Activated CD8-positive, alpha-beta memory T cell treated with anti-CD3 and anti-CD28 coated beads, Interleukin-2, amount 50 U/mL, for 48 hours (primary cell): ENCODE measurements at regions not wholly inside any gene's neighbourhood (a gene's known extent, or its start where the extent isn't known, plus 50 kb on each side); places are given as distances from the start of the nearest gene placed in this dataset.
"Not testable (repeated sequence)": the region's sequence is repeated elsewhere in the genome, so short reads cannot be mapped to it uniquely, and the experiment has no call there.

Experiments used
- DNase-seq: peaks from one replicate; pipeline ENCODE4 v3.0.0-alpha.2; 2020

DNA sequence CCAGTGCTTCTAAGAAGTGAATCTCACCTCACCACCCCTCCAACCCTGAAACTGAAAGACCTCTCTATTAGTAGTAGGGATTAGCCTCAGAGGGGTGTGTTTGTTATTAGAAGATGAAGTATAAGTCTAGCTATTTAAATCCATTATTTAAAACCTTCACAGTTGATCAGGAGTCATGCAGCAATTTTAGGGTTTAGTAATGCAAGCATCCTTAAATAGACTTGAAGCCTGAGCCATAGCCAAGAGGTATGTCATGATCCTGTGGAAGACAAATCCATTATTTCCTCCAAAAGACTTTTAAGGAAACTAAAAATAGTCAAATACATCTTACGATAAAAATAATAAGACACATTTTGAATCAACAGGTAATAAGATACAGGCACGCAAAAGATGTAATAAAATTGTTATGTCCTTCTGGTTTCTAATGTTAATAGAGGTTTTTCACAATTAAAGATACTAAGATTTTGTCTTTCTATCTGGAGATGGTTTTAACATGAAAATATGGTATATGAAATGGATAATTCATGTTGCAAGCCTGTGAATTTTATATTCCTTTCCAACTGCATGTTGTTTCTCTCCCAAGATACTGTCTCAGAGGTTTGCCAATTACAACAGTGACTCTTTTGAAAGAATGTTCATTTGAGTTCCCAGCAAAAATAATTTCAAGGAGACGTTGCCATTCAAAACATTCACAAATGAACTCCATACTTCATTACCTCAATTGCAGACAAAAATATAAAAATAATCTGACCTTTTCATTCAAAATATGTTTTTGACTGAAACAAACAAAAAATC is 68.0 kb downstream of the LUZP4 start:
- DNase-seq, result no peak

DNA sequence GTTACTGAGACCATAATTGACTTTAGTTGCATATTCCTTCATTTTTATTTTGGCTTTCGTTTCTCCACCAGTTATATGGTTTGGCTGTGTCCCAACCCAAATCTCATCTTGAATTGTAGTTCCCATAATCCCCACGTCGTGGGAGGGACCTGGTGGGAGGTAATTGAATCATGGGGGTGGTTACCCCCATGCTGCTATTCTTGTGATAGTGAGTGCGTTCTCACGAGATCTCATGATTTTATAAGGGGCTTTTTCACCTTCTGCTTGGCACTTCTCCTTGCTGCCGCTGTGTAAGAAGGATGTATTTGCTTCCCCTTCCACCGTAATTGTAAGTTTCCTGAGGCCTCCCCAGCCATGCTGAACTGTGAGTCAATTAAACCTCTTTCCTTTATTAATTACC is 70.0 kb downstream of the LUZP4 start:
- not testable (repeated sequence) for DNase-seq

DNA sequence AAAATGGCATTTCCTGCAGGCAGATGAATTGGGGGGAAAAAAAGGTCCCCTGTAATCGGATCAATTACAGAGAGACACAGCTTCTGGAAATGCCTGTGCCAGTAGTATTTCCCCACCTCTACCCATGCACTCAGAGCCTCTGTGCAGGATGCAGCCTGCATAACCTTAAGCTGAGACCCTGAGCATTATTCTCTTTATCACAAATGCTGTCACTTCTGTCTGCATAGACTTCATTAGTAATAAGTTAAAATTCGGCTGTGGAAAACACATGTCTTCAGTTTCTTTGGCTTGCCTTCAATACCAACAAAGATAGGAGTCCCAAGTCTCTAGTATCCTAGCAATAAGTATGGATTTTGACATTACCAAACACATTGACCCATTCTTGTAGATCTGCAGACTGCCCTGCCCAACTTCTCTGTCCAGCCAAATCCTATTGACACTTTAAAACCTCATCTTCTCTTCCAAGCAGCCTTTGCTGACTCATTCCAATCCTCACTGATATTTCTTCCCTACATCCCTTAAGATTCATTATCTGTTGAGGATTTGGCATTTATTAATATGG is 70.8 kb downstream of the LUZP4 start:
- DNase-seq, result no peak

DNA sequence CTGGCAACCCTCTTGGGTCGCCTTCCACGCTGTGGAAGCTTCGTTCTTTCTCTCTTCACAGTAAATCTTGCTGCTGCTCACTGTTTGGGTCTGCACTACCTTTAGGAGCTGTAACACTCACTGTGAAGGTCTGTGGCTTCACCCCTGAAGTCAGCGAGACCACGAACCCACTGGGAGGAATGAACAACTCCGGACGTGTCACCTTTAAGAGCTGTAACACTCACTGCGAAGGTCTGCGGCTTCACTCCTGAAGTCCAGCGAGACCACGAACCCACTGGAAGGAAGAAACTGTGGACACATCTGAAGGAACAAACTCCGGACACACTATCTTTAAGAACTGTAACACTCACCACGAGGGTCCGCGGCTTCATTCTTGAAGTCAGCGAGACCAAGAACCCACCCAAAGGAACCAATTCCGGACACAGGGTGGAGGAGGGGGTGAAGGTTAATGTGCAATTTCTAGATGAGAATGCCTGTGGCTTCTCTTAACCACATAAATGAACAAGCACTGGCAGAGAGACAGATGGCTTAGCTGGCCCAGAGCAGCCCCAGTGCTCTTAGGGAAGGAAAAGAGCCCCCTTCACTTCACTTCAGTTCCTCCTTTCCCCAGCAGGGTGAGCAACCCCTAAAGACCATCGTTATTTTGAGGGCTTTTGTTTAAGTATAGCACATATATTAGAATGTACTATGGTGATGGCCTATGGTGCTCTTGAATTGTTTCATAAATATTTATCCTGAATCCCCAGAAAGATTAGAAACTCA is 73.0 kb downstream of the LUZP4 start:
- peak; percentile 28 for DNase-seq

DNA sequence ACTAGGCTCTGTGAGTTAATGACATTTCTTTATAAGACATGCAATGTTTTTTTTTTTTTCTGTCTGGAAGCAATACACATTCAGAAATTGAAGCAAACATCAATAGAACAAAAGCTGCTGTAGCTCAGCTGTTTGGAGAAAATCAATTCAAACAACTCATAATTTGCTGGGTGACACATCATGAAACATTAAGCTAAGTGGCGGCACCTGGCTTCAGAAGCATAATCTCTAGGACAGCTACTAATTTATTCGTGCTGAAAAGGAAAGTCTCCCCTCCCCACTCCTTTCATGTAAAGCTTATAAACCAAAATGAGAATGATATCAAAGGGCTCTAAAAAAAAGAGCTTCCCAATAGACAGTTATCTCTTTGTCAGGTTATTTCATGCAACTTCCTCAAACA is 73.9 kb downstream of the LUZP4 start:
- no peak for DNase-seq

DNA sequence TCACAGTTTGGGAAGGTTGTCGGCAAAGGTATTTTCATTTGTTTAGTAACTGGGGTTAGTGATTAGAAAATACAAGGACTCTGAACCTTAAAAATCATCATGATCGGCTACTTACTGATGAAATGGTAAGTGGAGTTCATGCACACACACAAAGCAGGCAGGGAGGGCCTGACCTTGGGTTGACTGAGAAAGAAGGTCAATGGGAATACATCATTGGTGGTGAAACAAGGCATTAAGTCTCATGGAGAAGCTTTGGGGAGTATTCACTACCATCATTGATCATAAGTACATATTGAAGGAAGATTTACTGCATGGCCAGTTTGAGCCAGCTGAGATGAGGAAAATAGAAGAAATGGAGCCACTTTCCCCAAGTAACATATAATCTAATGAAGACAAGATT is 74.4 kb downstream of the LUZP4 start:
- DNase-seq, result no peak

DNA sequence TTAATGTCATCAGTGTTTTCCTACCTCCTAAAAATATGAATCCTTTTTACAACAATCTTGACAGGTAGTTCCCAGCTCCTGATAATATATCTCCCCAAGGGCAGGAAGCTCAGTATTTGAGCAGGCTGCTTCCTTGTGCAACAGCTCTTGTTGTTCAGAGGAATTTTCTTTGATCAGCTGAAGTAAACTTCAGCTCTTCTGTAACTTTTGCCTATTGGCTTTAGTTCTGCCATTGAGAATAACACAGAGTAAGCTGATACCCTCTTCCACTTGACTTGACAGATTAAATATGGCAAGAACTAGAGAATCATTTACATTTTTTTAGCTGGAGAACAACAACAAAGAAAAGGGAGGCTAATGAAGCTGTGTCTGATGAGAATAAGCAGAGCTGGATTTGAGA is 75.2 kb downstream of the LUZP4 start:
- DNase-seq, result no peak

DNA sequence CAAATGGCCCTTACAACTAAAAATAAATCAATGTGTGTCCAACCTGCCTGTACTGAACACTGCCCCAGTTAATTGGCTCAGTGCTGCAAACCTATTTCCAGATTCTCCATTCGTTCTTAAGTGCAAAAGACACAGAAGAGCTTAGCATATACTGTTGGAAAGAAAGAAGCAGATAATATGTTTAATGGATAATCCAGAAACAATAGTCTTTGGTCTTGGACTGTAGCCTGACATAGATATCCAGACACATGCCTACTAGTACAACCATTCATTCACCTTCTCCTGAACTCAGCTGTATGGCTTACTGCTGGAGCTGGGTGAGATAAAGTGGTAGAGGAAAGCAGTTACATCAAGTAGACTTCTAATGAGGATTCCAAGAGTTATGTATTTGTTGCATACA is 77.0 kb downstream of the LUZP4 start:
- DNase-seq, result no peak

DNA sequence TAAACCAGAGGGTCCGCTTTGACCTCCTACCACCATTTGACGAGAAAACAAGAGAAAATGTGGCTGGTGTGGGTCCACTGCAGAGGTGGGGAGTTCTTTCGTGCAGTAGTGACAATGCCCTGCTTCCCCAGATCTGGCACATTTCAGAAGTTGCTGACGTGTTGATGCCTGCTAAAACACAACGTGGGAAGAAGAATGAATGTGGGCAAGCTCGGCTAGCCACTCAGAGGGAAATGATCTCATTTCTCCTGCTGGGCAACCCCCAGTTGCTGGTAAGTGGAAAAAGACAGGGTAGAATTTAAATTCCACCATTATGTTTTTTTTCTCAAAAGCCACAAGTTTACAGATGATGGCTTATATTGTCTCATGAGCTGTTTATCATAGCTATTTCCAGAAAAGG is 77.9 kb downstream of the LUZP4 start:
- DNase-seq, result no peak

DNA sequence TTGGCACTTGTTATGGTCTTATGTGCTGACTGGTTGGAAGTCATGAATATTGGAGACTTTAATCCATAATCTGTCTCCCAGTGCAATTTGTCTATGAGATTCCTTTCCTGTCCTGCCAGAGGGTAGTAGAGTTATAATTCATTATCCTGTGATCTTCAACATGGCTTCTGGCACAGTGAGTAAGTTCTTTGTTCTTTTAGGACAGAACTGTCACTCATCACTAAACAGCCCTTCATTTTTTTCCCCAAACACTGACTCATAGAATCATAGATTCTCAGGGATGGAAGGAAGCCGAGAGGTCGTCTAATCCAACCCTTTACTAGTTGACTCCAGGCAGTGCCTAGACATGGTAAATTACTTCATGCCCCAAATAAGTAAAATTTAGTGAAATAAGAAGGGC is 78.4 kb downstream of the LUZP4 start:
- DNase-seq, result no peak

DNA sequence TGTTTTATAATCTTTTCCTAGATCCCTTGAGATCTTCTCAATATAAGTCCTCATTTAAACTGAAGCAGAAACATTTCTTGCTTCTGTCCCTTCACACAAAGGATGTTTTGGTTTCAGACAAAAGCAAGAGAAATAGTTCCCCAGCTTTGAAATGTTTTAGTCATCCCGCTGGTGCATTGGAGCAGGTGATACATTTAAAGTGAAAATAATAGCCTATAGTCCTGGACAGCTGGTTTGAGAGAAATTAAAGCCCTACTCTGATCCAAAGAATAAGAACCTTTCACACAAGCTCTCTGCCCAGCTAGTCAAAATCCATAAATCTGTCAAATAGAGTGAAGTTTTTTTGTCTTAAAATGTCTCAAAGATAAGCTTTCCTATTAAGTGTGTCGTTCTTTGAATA is 79.4 kb downstream of the LUZP4 start:
- no peak for DNase-seq

DNA sequence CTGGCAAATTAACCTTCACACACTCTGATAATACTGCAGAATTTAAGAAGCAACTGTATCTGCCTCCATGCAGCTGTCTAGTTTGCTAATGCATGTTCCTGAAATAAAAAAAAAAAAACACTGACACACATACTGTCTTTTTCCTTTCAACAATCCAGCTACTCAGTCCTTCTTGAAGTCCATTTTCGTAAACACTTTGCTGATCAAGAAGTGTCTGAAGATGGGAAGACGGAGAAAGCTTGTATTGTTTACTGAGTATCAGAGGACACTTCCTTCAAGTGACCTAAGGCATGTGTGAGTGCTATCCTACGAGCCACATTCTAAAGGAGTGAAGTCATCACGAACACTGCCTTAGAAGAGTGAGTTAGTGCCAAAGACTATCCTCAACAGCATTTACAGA is 82.6 kb downstream of the LUZP4 start:
- DNase-seq, result no peak

DNA sequence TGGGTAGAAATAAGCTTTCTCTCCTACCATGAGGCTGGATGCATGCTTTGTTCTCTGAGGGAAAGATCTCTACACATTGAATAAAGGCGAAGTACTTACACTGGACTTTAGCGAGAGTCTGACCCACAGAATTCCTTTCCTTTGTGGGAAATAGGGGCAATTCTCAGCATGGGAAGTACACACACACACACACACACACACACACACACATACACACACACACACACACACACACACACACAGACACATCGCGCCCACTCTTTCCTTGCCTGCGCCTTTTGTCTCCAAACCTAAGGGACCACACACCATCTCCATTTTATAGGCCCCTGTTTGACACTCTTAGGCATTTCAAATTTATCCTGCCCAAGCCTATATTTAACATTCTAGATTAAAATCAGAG is 83.8 kb downstream of the LUZP4 start:
- DNase-seq, result no peak

DNA sequence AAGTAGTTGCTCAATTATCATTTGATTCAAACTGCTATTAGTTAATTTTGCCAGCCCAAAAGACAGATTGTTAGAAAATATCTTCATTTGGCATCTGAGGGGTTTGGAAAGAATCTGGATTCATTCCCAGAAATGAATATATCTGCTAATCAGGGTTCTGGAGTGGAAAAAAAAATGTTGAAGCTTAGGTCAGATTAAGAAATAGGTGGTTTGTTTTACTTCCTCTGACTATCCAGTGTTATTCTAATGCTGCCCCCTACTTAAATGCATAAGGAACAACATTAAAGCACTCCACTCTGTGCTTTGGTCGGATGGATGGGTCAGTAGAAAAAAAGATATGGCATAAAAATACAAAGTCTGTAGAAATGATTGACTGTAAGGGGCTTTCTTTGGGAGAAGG is 89.0 kb downstream of the LUZP4 start:
- no peak for DNase-seq

DNA sequence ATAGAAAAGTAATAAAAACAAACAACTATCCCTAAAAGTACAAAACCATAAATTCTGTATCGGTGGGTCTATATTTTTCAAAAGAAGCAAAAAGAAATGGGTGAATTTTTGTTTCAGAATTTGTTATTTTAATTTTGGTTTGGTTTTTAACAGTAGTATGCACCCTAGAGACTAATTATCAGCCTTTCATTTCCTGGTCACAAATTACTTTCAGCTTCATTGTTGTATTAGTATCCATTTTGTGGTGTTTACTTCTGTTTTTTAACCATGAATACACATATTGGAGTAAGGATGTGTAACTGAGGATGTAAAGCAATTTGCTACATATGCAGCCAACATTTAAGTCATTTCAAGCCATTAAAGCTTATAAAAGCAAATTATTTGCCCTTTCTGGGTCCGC is 97.8 kb downstream of the LUZP4 start:
- DNase-seq, result no peak

DNA sequence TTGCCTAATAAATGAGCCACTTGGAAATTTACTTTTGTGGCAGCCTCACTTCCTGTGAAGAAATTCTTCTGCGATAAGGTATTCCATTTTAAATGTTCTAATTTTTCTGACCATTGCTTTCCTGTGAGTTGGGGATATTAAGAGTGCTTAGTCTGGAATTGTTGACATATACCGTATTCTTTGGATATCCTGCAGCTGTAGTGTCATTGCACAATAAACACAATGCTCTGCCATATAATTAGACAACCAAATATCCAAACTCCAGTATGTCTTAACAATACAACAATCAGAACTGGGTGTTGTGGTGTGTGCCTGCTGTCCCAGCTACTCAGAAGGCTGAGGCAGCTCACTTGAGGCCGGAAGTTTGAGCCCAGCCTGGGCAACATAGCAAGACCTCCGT is 99.4 kb downstream of the LUZP4 start:
- DNase-seq, result no peak

DNA sequence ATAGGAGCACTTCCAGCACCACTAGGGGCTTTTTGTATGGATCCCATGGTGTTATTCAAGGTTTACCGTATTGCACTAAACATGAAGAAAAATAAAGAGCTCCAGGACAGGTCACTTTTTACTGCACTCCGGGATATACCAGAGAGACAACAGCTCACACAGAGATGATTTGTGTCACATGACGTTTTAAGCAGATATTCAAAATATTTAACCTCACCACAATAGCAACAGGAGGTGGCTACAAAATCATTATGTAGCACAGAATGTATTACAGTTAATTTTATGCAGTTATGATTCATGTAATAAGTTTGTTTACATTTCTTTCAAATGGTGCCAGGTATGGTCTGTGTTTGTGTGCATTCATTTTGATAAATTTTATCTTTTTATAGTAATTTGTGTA is 100.6 kb downstream of the LUZP4 start:
- no peak for DNase-seq

DNA sequence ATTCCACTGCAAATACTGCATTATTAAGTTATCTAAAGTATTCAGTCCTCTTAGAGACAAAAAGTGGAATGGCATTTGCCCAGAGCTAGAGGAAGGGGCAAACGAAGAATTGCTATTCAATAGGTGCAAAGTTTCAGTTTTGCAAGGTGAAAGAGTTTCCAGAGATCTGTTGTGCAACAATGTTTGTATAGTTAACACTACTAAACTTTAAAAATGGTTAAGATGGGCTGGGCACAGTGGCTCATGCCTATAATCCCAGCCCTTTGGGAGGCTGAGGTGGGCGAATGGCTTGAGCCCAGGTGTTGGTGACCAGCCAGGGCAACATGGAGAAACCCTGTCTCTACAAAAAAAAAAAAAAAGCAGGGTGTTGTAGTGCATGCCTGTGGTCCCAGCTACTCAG is 102.5 kb downstream of the LUZP4 start:
- no peak for DNase-seq

DNA sequence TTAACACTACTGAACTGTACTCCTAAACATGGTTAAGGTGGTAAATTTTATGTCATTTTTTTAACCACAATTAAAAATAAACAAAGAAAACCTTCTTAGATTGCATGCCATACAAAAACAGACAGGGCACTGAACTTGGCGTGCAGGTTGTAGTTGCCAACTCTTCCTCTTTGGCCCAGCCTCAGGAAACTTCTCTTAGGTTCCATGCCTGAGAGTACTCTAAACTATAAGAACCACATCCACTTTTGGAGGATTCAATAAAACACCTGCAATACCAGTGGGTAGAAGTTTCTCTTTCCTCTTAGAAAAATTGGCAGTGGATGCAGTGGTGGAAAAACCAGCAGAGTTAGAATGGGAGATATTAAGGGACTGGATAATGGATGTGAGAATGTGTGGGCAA is 103.4 kb downstream of the LUZP4 start:
- DNase-seq, result no peak

DNA sequence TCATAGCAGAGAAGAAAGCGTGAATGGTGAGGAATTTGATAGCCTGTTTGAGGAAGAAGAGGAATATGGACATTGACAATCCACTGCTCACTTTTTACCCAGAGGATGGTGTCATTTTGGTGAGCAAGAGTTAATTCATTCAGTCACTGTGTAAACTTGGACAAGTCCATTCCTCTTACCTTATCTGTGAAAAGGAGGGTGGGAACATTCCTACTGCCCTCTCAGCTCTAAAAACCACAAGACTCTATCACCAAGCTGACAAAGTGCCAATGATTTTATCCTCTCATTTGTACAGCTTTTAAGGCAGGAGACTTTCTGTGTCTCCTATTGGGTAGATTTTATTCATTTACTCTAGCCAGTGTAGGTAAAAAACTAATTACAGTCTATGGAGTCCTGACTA is 103.8 kb downstream of the LUZP4 start:
- no peak for DNase-seq

DNA sequence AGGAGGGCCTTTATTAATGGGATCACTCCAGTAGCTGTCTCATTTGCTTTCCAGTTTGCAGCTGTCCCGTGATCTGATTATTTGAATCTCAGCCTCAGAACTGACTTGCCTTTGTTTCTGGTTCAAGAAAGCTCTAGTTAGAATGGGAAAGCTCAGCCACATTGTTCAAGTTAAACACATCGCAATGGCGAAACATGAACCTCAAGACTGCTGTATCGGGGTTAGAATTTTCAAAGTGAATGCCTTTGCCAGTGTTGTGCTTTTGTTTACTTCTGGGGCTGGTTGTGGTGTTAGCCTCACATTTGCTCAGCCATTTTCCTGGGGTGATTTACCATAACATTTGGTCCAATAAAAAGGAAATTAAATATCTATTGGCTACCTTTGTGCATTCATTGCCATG is 105.3 kb downstream of the LUZP4 start:
- not testable (repeated sequence) for DNase-seq

DNA sequence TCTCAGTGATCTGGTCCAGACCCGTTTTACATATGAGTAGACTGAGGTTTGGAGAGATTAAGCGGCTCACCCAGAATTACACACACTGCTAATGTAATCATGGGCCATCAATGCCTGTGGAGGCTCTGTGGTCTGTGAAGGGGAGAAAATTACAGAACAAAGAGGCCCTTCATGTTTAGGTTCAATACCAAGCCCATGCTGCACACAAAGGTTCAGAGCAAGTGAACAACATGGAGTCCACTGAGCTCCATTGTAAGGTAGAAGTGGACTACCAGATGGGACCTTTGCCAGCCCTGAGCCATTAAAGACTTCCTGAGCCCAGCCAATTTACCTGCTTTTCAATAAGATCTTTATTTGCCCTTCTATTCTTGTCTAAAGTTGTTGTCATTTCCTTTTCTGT is 109.8 kb downstream of the LUZP4 start:
- DNase-seq, result no peak

DNA sequence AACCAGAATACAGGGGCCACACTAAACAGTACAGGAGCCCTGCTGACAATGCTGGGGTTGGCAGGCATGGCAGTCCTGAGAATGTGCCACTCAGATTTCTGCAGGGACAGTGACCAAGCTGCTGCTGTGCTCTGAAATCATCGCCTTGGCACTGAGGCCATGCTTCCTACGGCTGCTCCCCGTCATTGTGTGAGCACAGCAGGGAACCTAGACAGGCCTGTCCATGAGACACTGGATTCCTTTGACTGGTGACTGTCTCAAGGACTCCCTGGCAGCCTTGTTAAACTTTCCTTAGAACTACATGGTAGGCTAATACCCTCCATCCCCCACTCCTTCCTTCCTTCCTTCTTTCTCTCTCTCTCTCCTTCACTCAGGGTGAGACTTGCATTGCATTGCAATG is 111.4 kb downstream of the LUZP4 start:
- DNase-seq, result no peak

DNA sequence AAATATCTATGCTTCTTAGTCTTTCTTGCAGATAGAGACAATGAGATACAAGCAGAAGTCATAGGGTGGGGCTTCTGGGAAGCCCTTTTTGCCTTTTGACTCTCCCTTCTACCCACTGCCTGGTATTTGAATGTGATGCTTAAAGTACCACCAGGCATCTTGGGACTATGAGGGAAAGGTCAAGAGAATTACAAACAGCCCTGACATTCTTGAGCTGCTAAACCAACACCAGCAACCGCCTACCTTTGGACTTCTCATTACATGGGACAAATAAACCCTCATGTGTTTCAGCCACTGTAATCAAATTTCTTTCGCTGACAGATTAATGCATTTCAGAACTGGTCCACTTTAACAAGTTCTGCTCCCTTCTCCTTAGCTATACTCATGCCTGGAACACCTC is 112.8 kb downstream of the LUZP4 start:
- DNase-seq, result no peak
